A549 (cell line): ENCODE measurements at regions not wholly inside any gene's neighbourhood (a gene's known extent, or its start where the extent isn't known, plus 50 kb on each side); places are given as distances from the start of the nearest gene placed in this dataset.

Experiments
- ATAC-seq, 2 experiments: fragments of 200-7000 bp in 1 of 2; fragments of >200 bp in 1 of 2; cut with Nextera tagmentation in 1 of 2; cut with Tn5 transposase in 1 of 2; 3 replicates each; pipeline versions ENCODE4 v1.8.0 to v1.9.1; 2018 to 2020; ENCODE audit warnings: mild to moderate bottlenecking in 1 of 2, moderate library complexity in 1 of 2
- CTCF ChIA-PET: fragments of 300-600 bp; sonication (Branson Sonifier 250); formaldehyde crosslinking; extraction: SDS; loops from one replicate; lab custom pipeline; 2021; ENCODE audit warnings: antibody characterized with exemption, inconsistent platforms; lab: Yijun Ruan, JAX
- POLR2A ChIA-PET: fragments of 350-600 bp; formaldehyde crosslinking; extraction: SDS; loops from one replicate; lab custom pipeline; 2021; ENCODE audit warnings: antibody characterized with exemption, inconsistent platforms; lab: Yijun Ruan, JAX
- DNase-seq, 2 experiments: peaks; one replicate each; pipeline versions ENCODE4 v3.0.0 to v3.0.0-alpha.2; 2011 to 2016; ENCODE audit warnings: low read depth in 1 of 2, low spot score in 1 of 2
- FAIRE-seq: peaks from 2 replicates; lab custom pipeline; 2011; peaks lifted over from hg19 to GRCh38; lab: Jason Lieb, UNC
- H3K27ac ChIP-seq, 2 experiments: fragments of >200 bp; sonication (Bioruptor Twin); formaldehyde crosslinking; 3 replicates each; pipeline ENCODE4 v1.5.1; 2016 to 2017
- H3K4me1 ChIP-seq: fragments of >200 bp; sonication (Bioruptor Twin); formaldehyde crosslinking; 3 replicates; pipeline ENCODE4 v1.6.1; 2016
- H3K4me2 ChIP-seq: fragments of >200 bp; sonication (Bioruptor Twin); formaldehyde crosslinking; 3 replicates; pipeline ENCODE4 v1.6.1; 2016
- H3K4me3 ChIP-seq: fragments of >200 bp; sonication (Bioruptor Twin); formaldehyde crosslinking; 3 replicates; pipeline ENCODE4 v1.5.1; 2016
- H3K9me3 ChIP-seq: fragments of >200 bp; sonication (Bioruptor Twin); formaldehyde crosslinking; 3 replicates; pipeline ENCODE4 v1.6.1; 2016
- CBX8 ChIP-seq: fragments of 200-600 bp; sonication (generic); IDR thresholded peaks from 2 replicates; pipeline ENCODE4 v1.6.1; 2016
- CEBPB ChIP-seq, 2 experiments: fragments of >200 bp in 1 of 2; sonication (Bioruptor Twin) in 1 of 2; formaldehyde crosslinking in 1 of 2; IDR thresholded peaks; 2 replicates each; pipeline ENCODE4 v1.6.1; 2012 to 2016
- CHD2 ChIP-seq: fragments of 150-350 bp; IDR thresholded peaks from 2 replicates; pipeline ENCODE4 v1.6.1; 2014; ENCODE audit warnings: low read length; ENCODE audit not compliant: partially characterized antibody
- CHD4 ChIP-seq: fragments of 200-600 bp; sonication (generic); IDR thresholded peaks from 2 replicates; pipeline ENCODE4 v1.6.1; 2016; ENCODE audit warnings: antibody characterized with exemption, mild to moderate bottlenecking, borderline replicate concordance
- EP300 ChIP-seq, 2 experiments: fragments of >200 bp; sonication (Bioruptor Twin); formaldehyde crosslinking; IDR thresholded peaks; 2 replicates in 1 of 2; 3 replicates in 1 of 2; pipeline ENCODE4 v1.6.1; 2016 to 2017
- ESRRA ChIP-seq: fragments of 150-350 bp; IDR thresholded peaks from 2 replicates; pipeline ENCODE4 v1.6.1; 2014; ENCODE audit warnings: mild to moderate bottlenecking, low read length, borderline replicate concordance
- FOSL2 ChIP-seq, 2 experiments: fragments of 450-650 bp in 1 of 2; fragments of >200 bp in 1 of 2; sonication (Bioruptor Twin) in 1 of 2; formaldehyde crosslinking; IDR thresholded peaks; 2 replicates each; pipeline versions ENCODE4 v1.5.0 to v1.6.1; 2016 to 2020; ENCODE audit warnings: mild to moderate bottlenecking in 1 of 2, moderate library complexity in 1 of 2
- HOXB13 ChIP-seq: fragments of 250-450 bp; sonication (Bioruptor Pico); IDR thresholded peaks from 2 replicates; pipeline ENCODE4 v1.5.0; 2020; ENCODE audit warnings: low read depth, mild to moderate bottlenecking, moderate library complexity
- HOXB5 ChIP-seq: fragments of 250-450 bp; sonication (Bioruptor Pico); IDR thresholded peaks from 2 replicates; pipeline ENCODE4 v1.5.0; 2020; ENCODE audit warnings: mild to moderate bottlenecking, moderate library complexity
- JUN ChIP-seq, 2 experiments: fragments of >200 bp; sonication (Bioruptor Twin); formaldehyde crosslinking; IDR thresholded peaks; 2 replicates in 1 of 2; 3 replicates in 1 of 2; pipeline ENCODE4 v1.6.1; 2016 to 2017
- JUNB ChIP-seq: fragments of >200 bp; sonication (Bioruptor Twin); formaldehyde crosslinking; IDR thresholded peaks from 2 replicates; pipeline ENCODE4 v1.6.1; 2016
- KDM1A ChIP-seq: fragments of 200-600 bp; sonication (generic); IDR thresholded peaks from 2 replicates; pipeline ENCODE4 v1.6.1; 2016; ENCODE audit warnings: low read depth, mild to moderate bottlenecking
- MAFK ChIP-seq: fragments of 450-650 bp; IDR thresholded peaks from 2 replicates; pipeline ENCODE4 v1.6.1; 2014; ENCODE audit not compliant: partially characterized antibody
- MYC ChIP-seq: IDR thresholded peaks from 2 replicates; pipeline ENCODE4 v1.6.1; 2012; ENCODE audit warnings: mild to moderate bottlenecking, inconsistent platforms, low read length, improper control_type of control experiment, borderline replicate concordance
- NFE2L2 ChIP-seq: fragments of 150-350 bp; conservative IDR thresholded peaks from 2 replicates; pipeline ENCODE4 v1.6.1; 2014; ENCODE audit warnings: low read length
- NPAS2 ChIP-seq: fragments of 250-450 bp; sonication (Bioruptor Pico); IDR thresholded peaks from 2 replicates; pipeline ENCODE4 v1.8.0; 2022; ENCODE audit warnings: mild to moderate bottlenecking, moderate library complexity, borderline replicate concordance
- NR3C1 ChIP-seq: fragments of >200 bp; sonication (Bioruptor Twin); formaldehyde crosslinking; IDR thresholded peaks from 3 replicates; pipeline ENCODE4 v1.6.1; 2017
- PHF8 ChIP-seq: fragments of 200-600 bp; sonication (generic); IDR thresholded peaks from 2 replicates; pipeline ENCODE4 v1.6.1; 2016; ENCODE audit warnings: low read depth, mild to moderate bottlenecking, antibody characterized with exemption, moderate library complexity, borderline replicate concordance
- POLR2A ChIP-seq: IDR thresholded peaks from 2 replicates; pipeline ENCODE4 v1.6.1; 2012; ENCODE audit warnings: mild to moderate bottlenecking, low read length
- POLR2AphosphoS2 ChIP-seq: conservative IDR thresholded peaks from 2 replicates; pipeline ENCODE4 v1.6.1; 2012; ENCODE audit warnings: low read length, improper control_type of control experiment, inconsistent platforms
- RAD21 ChIP-seq, 2 experiments: fragments of >200 bp in 1 of 2; sonication (Bioruptor Twin) in 1 of 2; formaldehyde crosslinking in 1 of 2; IDR thresholded peaks in 1 of 2; conservative IDR thresholded peaks in 1 of 2; 2 replicates in 1 of 2; 3 replicates in 1 of 2; pipeline ENCODE4 v1.6.1; 2012 to 2018; ENCODE audit warnings: inconsistent platforms in 1 of 2
- RARB ChIP-seq: fragments of 250-450 bp; sonication (Bioruptor Pico); IDR thresholded peaks from 2 replicates; pipeline ENCODE4 v1.8.0; 2021; ENCODE audit warnings: mild to moderate bottlenecking, moderate library complexity
- RCOR1 ChIP-seq: fragments of 150-350 bp; IDR thresholded peaks from 2 replicates; pipeline ENCODE4 v1.6.1; 2014; ENCODE audit warnings: antibody characterized with exemption, low read length, low read depth
- SMC3 ChIP-seq: fragments of >200 bp; sonication (Bioruptor Twin); formaldehyde crosslinking; IDR thresholded peaks from 3 replicates; pipeline ENCODE4 v1.6.1; 2018; ENCODE audit warnings: inconsistent platforms
- SREBF2 ChIP-seq: fragments of 450-650 bp; IDR thresholded peaks from 2 replicates; pipeline ENCODE4 v1.6.1; 2014; ENCODE audit warnings: mild to moderate bottlenecking, moderate library complexity
- TP53 ChIP-seq: fragments of 250-450 bp; sonication (Bioruptor Pico); IDR thresholded peaks from 2 replicates; pipeline ENCODE4 v1.5.0; 2021; ENCODE audit warnings: mild to moderate bottlenecking, moderate library complexity
- ZC3H11A ChIP-seq: fragments of 450-650 bp; IDR thresholded peaks from 2 replicates; pipeline ENCODE4 v1.6.1; 2014; ENCODE audit warnings: antibody characterized with exemption, mild to moderate bottlenecking
- WGBS: methylation state at CpG from one replicate; pipeline ENCODE4 v1.1.6; 2017; ENCODE audit errors: missing lambda C conversion rate; 5-methylcytosine and 5-hydroxymethylcytosine counted together
- TF ChIP-seq, protein P1 (sequence below): fragments of 450-650 bp; IDR thresholded peaks from 2 replicates; pipeline ENCODE4 v1.6.1; 2014; ENCODE audit warnings: antibody characterized with exemption
- TF ChIP-seq, protein P2 (sequence below): fragments of >200 bp; sonication (Bioruptor Twin); formaldehyde crosslinking; IDR thresholded peaks from 3 replicates; pipeline ENCODE4 v1.5.1; 2016
- TF ChIP-seq, protein P3 (sequence below): fragments of 150-350 bp; IDR thresholded peaks from 2 replicates; pipeline ENCODE4 v1.6.1; 2014; ENCODE audit warnings: low read depth, mild to moderate bottlenecking, low read length
- TF ChIP-seq, protein P4 (sequence below): IDR thresholded peaks from 2 replicates; pipeline ENCODE4 v1.6.1; 2012

DNA sequence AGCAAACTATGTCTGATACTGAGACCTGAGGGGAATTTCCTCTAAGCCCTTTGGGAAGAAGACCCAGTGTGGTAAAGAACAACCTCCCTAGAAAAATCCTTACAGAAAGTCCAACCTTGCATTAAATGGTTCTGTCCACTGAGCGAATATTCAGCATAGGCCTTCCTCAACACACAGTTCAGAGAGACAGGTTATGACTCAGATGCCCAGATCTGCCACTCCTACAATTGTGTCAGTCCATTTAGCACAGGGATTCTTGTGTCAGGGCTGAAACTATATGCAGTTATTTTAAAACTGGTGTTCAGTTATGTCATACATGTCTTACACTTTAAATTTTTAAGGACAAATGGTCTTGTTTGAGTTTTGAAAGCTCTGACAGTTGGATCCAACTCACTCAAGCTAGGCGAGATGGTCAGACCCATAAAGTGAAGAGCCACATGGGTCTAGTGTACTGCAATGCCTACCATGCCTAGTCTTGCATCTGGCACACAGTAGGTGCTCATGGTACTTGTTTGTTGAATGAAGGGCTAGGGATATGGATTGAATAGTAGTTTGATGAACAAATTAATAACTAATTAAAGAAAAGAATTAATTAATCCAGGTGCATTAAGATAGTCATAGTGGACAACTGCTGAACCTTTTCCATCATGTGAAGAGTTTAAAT lies 207.5 kb upstream of the PWP1 start:
- Histone ChIP-seq H3K4me3 (no peak overlapping the region), H3K4me2 (no peak overlapping the region), H3K4me1 (peaks cover 16% of the 10 kb centered on the region; the same call in 1 of the 3 replicates), H3K27ac (no peak overlapping the region), H3K9me3 (no peaks in the 10 kb centered on the region)
- WGBS = 70% methylated on average over 2 of the region's 2 CpGs
- DNase-seq (no peak), FAIRE-seq (peak; percentile 59), ATAC-seq (no peak)
- TF ChIP-seq RARB (CRISPR knock-in tag) = no peak
- no peak for TF ChIP-seq POLR2AphosphoS2
- TF ChIP-seq, protein P1, sequence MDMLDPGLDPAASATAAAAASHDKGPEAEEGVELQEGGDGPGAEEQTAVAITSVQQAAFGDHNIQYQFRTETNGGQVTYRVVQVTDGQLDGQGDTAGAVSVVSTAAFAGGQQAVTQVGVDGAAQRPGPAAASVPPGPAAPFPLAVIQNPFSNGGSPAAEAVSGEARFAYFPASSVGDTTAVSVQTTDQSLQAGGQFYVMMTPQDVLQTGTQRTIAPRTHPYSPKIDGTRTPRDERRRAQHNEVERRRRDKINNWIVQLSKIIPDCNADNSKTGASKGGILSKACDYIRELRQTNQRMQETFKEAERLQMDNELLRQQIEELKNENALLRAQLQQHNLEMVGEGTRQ = no peak
- TF ChIP-seq ESRRA = no peak
- TF ChIP-seq RCOR1 = no peak
- TF ChIP-seq CHD4 = no peak
- no peak for TF ChIP-seq SREBF2
- TF ChIP-seq TP53 (CRISPR knock-in tag) = no peak
- TF ChIP-seq, protein P2, sequence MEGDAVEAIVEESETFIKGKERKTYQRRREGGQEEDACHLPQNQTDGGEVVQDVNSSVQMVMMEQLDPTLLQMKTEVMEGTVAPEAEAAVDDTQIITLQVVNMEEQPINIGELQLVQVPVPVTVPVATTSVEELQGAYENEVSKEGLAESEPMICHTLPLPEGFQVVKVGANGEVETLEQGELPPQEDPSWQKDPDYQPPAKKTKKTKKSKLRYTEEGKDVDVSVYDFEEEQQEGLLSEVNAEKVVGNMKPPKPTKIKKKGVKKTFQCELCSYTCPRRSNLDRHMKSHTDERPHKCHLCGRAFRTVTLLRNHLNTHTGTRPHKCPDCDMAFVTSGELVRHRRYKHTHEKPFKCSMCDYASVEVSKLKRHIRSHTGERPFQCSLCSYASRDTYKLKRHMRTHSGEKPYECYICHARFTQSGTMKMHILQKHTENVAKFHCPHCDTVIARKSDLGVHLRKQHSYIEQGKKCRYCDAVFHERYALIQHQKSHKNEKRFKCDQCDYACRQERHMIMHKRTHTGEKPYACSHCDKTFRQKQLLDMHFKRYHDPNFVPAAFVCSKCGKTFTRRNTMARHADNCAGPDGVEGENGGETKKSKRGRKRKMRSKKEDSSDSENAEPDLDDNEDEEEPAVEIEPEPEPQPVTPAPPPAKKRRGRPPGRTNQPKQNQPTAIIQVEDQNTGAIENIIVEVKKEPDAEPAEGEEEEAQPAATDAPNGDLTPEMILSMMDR = no peak
- no peak for TF ChIP-seq NR3C1
- TF ChIP-seq HOXB5 (CRISPR knock-in tag) = no peak
- no peak for TF ChIP-seq EP300 (IDR thresholded peaks at IDR 0.05)
- no peak for TF ChIP-seq ZC3H11A
- no peak for TF ChIP-seq CBX8
- no peak for TF ChIP-seq CHD2
- no peak for TF ChIP-seq KDM1A
- TF ChIP-seq SMC3 = no peak
- no peak for TF ChIP-seq PHF8
- TF ChIP-seq MYC = no peak
- no peak for TF ChIP-seq POLR2A
- CTCF ChIA-PET = no interaction called here
- POLR2A ChIA-PET = no interaction called here

DNA sequence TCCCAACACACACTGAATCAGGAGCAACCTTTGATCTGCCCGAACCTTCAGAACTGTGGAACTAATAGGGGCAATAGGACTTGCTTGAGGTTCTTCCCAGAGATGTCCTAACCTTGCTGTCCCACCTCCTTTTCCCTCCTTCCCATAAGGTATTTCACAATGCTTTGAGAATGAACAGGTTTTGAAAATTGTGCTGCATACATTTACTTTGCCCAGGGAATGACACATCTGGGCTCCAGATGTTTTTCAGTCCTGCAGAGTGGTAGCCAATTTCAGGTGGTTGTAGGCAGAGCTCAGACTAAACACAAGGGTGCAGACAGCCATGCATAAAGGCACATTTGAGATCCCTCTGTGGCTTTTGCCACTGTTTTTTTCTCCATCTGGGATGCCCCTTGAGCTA lies 206.7 kb upstream of the PWP1 start:
- CTCF ChIA-PET = interaction anchor here (1.0 kb wide), 2 partner anchors 11 to 37 kb away, joined by 3 read pairs; no protein-coding TSS in a partner anchor
- FAIRE-seq (no peak), ATAC-seq (no peak), DNase-seq (no peak)
- no peaks in the 10 kb centered on the region for H3K9me3 ChIP-seq
- H3K27ac ChIP-seq = no peak overlapping the region
- POLR2A ChIA-PET = no interaction called here
- no peak overlapping the region for H3K4me2 ChIP-seq
- H3K4me1 ChIP-seq = peaks cover 19% of the 10 kb centered on the region
- WGBS = 50% methylated on average over 1 of the region's 1 CpG
- H3K4me3 ChIP-seq = no peak overlapping the region
- TF ChIP-seq JUNB (no peak), CBX8 (no peak)

DNA sequence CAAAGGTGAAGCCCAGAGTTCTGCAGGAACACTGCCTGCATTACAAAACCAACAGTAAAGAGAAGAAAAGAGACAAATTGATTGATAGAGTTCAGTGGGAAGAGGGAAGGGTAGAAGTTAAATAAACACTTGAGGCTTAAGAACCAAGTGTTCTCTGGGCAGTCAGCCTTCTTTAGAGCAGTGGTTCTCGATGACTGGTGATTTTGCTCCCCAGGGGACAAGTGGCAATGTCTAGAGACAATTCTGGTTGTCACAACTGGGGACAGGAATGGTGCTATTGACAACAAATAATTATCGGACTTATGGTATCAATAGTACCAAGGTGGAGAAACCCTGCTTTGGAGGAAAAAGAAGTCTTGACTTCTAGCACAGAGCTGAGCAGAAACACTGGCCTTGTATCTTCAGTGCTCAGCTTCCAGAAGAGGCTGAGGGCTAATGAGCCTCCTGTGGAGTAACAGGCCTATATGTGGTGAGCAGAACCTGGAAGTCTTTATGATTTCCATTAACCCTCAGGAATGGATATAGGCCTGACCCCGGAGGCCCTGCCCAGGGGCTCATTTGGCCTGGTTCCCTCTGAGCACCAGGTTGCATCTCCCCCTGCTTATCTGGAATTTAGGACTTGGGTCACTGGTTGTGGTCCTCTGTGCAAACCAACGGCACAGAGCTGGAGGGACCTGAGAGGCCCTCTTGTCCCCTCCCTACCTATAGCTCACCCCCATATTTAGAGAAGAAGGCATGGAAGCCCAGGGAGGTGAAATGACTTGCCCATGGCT lies 204.6 kb upstream of the PWP1 start:
- no peak overlapping the region for H3K4me3 ChIP-seq
- FAIRE-seq = no peak
- TF ChIP-seq NPAS2 (CRISPR knock-in tag) (no peak), CEBPB (IDR thresholded peaks at IDR 0.05) (no peak), JUN (IDR thresholded peaks at IDR 0.05) (no peak), MYC (no peak), KDM1A (no peak), ZC3H11A (no peak), FOSL2 (IDR thresholded peaks at IDR 0.05) (no peak), FOSL2 (CRISPR knock-in tag; IDR thresholded peaks at IDR 0.05) (no peak), RAD21 (conservative IDR thresholded peaks at IDR 0.05 in 1 of 2, IDR thresholded peaks at IDR 0.05 in 1 of 2) (no peak), HOXB13 (CRISPR knock-in tag) (no peak), POLR2A (no peak), NFE2L2 (no peak), MAFK (no peak)
- TF ChIP-seq, protein P3, sequence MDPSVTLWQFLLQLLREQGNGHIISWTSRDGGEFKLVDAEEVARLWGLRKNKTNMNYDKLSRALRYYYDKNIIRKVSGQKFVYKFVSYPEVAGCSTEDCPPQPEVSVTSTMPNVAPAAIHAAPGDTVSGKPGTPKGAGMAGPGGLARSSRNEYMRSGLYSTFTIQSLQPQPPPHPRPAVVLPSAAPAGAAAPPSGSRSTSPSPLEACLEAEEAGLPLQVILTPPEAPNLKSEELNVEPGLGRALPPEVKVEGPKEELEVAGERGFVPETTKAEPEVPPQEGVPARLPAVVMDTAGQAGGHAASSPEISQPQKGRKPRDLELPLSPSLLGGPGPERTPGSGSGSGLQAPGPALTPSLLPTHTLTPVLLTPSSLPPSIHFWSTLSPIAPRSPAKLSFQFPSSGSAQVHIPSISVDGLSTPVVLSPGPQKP = no peak
- TF ChIP-seq, protein P4, sequence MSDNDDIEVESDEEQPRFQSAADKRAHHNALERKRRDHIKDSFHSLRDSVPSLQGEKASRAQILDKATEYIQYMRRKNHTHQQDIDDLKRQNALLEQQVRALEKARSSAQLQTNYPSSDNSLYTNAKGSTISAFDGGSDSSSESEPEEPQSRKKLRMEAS = no peak
- TF ChIP-seq, all 56 proteins: peak for 0
- no peak for DNase-seq
- CTCF ChIA-PET = interaction anchor here (0.7 kb wide), 1 partner anchor 15 kb away, joined by 3 read pairs; no protein-coding TSS in a partner anchor
- Histone ChIP-seq H3K9me3 (no peaks in the 10 kb centered on the region), H3K4me2 (no peak overlapping the region), H3K4me1 (peaks cover 41% of the 10 kb centered on the region), H3K27ac (no peak overlapping the region; a peak in 1 of 6 replicates)
- 56% methylated on average over 4 of the region's 4 CpGs for WGBS
- no peak for ATAC-seq
- POLR2A ChIA-PET = interaction anchor here (0.6 kb wide), 1 partner anchor 13 kb away, joined by 3 read pairs; no protein-coding TSS in a partner anchor
